Fibroblast of lung (primary cell): ENCODE measurements at regions not wholly inside any gene's neighbourhood (a gene's known extent, or its start where the extent isn't known, plus 50 kb on each side); places are given as distances from the start of the nearest gene placed in this dataset.
"Not testable (repeated sequence)": the region's sequence is repeated elsewhere in the genome, so short reads cannot be mapped to it uniquely, and the experiment has no call there.

Experiments
- DNase-seq, 2 donors: peaks; one replicate each; pipeline versions ENCODE4 v3.0.0 to v3.0.0-alpha.2; 2010; ENCODE audit warnings: low read depth in 2 of 2
- H2AFZ ChIP-seq: 2 replicates; pipeline ENCODE4 v1.5.1; 2012; ENCODE audit warnings: low read length, control low read depth, inconsistent platforms
- H3K27ac ChIP-seq: 2 replicates; pipeline ENCODE4 v1.5.1; 2011; ENCODE audit warnings: low read length, control low read depth; ENCODE audit not compliant: insufficient read depth
- H3K27me3 ChIP-seq: 2 replicates; pipeline ENCODE4 v1.5.1; 2011; ENCODE audit warnings: mild to moderate bottlenecking, low read length; ENCODE audit not compliant: control insufficient read depth, insufficient read depth
- H3K36me3 ChIP-seq: 2 replicates; pipeline ENCODE4 v1.5.1; 2011; ENCODE audit warnings: low read length; ENCODE audit not compliant: control insufficient read depth, insufficient read depth
- H3K4me1 ChIP-seq: 2 replicates; pipeline ENCODE4 v1.5.1; 2011; ENCODE audit warnings: low read length; ENCODE audit not compliant: control insufficient read depth, insufficient read depth; ENCODE audit errors: extremely low read depth
- H3K4me2 ChIP-seq: 2 replicates; pipeline ENCODE4 v1.5.1; 2011; ENCODE audit warnings: low read length, control low read depth; ENCODE audit not compliant: insufficient read depth; ENCODE audit errors: extremely low read depth
- H3K4me3 ChIP-seq, 4 experiments: fragments of 200-600 bp in 1 of 4; sonication (generic) in 1 of 4; replicated peaks in 1 of 4; 2 replicates each; pipeline ENCODE4 v1.5.1; 2011 to 2016; ENCODE audit warnings: low read length in 4 of 4, low read depth in 3 of 4, mild to moderate bottlenecking in 3 of 4, control low read depth in 2 of 4, inconsistent platforms in 1 of 4, mixed read lengths in 1 of 4; ENCODE audit not compliant: insufficient read depth in 1 of 4; ENCODE audit errors: control extremely low read depth in 1 of 4
- H3K79me2 ChIP-seq: 2 replicates; pipeline ENCODE4 v1.5.1; 2012; ENCODE audit warnings: mild to moderate bottlenecking, low read length, inconsistent platforms; ENCODE audit not compliant: control insufficient read depth, insufficient read depth
- H3K9ac ChIP-seq: 2 replicates; pipeline ENCODE4 v1.5.1; 2011; ENCODE audit warnings: mild to moderate bottlenecking, low read length, control low read depth; ENCODE audit not compliant: insufficient read depth
- H3K9me3 ChIP-seq: 2 replicates; pipeline ENCODE4 v1.5.1; 2012; ENCODE audit warnings: low read depth, low read length; ENCODE audit not compliant: control insufficient read depth, insufficient read depth
- H4K20me1 ChIP-seq: 2 replicates; pipeline ENCODE4 v1.5.1; 2011; ENCODE audit warnings: low read length; ENCODE audit not compliant: control insufficient read depth, insufficient read depth; ENCODE audit errors: extremely low read depth

DNA sequence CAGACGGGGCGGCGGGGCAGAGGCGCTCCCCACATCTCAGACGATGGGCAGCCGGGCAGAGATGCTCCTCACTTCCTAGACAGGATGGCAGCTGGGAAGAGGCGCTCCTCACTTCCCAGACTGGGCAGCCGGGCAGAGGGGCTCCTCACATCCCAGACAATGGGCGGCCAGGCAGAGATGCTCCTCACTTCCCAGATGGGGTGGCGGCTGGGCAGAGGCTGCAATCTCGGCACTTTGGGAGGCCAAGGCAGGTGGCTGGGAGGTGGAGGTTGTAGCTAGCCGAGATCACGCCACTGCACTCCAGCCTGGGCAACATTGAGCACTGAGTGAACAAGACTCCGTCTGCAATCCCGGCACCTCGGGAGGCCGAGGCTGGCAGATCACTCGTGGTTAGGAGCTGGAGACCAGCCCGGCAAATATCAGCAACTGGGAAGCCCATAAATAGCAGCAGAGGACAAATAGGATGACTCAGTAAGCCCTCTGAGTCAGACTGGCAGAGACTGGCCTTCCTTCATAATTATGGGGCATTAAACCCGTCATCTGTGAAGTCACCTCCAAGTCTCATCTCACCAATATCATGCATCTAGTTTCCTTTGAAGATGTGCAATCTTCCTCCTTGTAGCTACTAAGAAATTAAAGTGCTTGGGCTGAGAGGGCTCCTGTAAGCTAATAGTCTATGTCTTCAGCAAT lies 337.3 kb downstream of the GOLGA6L6 start:
- H3K36me3 ChIP-seq, H3K4me1 ChIP-seq, H3K79me2 ChIP-seq, H3K4me2 ChIP-seq, H3K27ac ChIP-seq, H3K27me3 ChIP-seq, H3K4me3 ChIP-seq, H3K9me3 ChIP-seq, H3K9ac ChIP-seq, H2AFZ ChIP-seq, H4K20me1 ChIP-seq, DNase-seq: not testable (repeated sequence)

DNA sequence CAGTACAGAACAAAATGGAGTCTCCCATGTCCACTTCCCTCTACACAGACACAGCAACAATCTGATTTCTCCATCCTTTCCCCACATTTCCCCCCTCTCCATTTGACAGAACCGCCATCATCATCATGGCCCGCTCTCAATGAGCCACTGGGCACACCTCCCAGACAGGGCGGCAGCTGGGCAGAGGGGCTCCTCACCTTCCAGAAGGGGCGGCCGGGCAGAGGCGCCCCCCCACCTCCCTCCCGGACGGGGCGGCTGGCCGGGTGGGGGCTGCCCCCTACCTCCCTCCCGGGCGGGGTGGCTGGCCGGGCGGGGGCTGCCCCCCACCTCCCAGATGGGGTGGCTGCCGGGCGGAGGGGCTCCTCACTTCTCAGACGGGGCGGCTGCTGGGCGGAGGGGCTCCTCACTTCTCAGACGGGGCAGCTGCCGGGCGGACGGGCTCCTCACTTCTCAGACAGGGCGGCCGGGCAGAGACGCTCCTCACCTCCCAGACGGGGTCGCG lies 337.9 kb downstream of the GOLGA6L6 start:
- not testable (repeated sequence) for H3K27me3 ChIP-seq, H3K9ac ChIP-seq, H2AFZ ChIP-seq, H4K20me1 ChIP-seq, H3K36me3 ChIP-seq, H3K9me3 ChIP-seq, H3K4me2 ChIP-seq, H3K79me2 ChIP-seq, H3K27ac ChIP-seq, DNase-seq, H3K4me3 ChIP-seq, H3K4me1 ChIP-seq

DNA sequence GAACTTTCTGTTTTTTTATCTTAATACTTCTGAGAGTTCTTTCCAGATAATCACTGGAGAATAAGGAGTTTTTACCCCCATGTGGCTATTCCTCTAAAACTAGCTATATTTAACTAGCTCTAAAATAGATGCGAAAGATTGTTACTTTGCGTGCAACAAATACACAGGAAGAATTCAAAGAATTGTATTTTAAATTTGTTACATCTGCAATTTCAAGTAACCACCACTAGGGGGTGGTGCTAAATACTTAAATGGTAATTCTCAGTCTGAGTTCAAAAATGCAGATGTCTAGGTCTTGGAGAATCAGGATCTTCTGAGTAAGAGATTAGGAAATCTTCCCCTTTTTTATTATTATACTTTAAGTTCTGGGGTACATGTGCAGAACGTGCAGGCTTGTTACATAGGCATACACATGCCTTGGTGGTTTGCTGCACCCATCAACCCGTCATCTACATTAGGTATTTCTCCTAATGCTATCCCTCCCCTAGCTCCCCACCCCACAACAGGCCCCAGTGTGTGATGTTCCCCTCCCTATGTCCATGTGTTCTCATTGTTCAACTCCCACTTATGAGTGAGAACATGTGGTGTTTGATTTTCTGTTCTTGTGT lies 346.9 kb downstream of the GOLGA6L6 start:
- H3K27me3 ChIP-seq, H4K20me1 ChIP-seq, H3K4me1 ChIP-seq, H3K9me3 ChIP-seq, H3K9ac ChIP-seq, H3K79me2 ChIP-seq, DNase-seq, H3K27ac ChIP-seq, H3K4me3 ChIP-seq, H2AFZ ChIP-seq, H3K36me3 ChIP-seq, H3K4me2 ChIP-seq: not testable (repeated sequence)

DNA sequence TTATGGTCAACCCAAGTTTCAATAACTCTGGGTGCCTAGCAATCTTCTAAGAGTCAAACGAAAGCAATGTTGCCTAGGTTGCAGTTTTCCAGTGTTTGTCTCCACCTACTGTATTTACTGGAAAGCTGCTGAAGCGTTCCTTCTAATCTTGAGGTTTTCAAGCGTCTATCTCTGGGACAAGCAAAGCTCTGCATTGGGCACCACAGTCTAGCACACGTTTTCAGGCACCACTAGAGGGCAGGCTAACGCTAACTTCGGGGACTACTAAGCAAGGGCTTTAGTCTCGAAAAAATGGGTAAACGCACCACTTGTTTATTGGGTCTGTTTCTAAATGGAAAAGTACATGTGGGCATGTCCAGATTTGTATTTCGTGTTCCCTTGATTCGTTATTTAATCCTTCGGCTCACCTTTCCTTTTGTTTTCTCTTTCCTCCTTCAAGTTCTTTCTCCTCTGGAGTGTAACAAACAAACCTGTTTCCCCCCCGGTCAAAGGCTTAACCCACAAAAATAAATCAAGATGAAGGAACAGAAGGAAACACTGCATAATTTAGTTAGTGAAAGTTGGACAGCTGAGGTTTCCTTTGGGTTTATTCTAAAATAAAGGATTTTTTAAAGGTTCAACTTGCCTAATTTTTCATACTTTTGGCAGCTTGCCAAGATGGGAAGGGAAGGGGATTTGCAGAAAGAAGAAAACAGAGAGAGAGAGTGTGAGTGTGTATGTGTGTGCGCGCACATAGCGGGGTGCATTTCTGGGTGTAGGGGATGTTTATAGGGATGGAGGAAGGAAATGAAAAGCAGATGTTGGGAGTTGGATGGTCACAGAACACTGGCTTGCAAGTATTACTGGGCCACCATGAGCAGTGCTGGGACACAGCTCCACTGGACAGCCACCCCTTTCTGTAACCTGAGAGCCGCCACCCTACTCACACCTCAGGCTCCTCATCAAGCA lies 348.3 kb downstream of the GOLGA6L6 start:
- not testable (repeated sequence) for H2AFZ ChIP-seq, H3K9me3 ChIP-seq, H3K4me1 ChIP-seq, H3K9ac ChIP-seq, H3K4me3 ChIP-seq, H3K79me2 ChIP-seq, H3K27ac ChIP-seq, H4K20me1 ChIP-seq, H3K27me3 ChIP-seq, DNase-seq, H3K4me2 ChIP-seq, H3K36me3 ChIP-seq

DNA sequence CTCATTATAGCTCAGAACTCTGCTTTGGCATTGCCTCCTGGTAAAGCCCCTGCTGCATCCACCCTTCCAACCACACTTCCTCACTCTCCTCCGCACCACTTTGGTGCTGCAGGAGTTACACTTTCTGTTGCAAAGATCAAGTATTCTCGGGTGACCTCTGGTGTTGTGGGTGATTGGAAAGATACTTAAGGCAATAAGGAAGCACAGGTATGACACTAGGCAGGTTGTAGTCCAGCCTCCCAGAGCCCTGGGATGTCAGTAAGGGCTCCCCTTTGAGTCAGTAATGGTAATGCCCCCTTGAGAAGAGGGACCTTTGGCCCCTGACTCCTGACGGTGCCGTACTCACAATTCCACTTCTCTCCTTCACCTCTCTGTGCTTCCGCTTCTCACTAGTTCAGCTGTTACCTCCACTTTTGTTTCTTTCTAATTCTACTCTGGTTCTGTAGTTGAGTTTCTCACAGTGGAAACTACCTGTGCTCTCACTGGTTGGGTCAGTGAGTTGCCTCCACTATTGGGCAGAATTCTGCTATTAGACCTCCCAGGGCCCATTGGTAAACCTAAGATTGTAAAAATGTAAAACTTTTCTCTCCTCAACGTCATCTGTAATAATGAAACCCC lies 350.0 kb downstream of the GOLGA6L6 start:
- not testable (repeated sequence) for H3K4me3 ChIP-seq, H3K79me2 ChIP-seq, H3K9me3 ChIP-seq, H3K36me3 ChIP-seq, H3K4me1 ChIP-seq, H3K27me3 ChIP-seq, H3K27ac ChIP-seq, H3K9ac ChIP-seq, DNase-seq, H2AFZ ChIP-seq, H3K4me2 ChIP-seq, H4K20me1 ChIP-seq

DNA sequence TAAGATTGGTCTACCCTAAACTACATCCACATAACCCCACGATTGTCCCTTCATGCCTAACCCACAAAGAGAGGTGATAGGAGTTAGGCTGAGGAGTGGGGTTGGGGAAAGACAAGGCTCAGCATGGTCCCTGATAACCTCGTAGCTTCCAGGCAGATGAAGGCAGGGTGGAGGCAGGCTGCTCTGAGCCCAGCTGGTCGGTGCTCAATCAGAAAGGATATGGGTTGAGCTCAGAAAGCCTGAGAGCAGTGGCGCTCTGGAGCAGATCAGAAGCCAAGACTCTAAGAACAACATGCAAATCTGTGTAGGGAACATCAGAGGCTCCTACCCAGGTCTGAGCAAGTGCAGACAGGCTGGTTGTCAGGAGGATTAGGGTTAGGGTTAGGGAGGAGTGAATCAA lies 353.0 kb downstream of the GOLGA6L6 start:
- not testable (repeated sequence) for H3K4me3 ChIP-seq, H3K4me1 ChIP-seq, H4K20me1 ChIP-seq, H3K36me3 ChIP-seq, H3K9ac ChIP-seq, H3K9me3 ChIP-seq, H3K4me2 ChIP-seq, H3K27me3 ChIP-seq, H2AFZ ChIP-seq, DNase-seq, H3K79me2 ChIP-seq, H3K27ac ChIP-seq
